C4-2B (cell line): ENCODE measurements at regions not wholly inside any gene's neighbourhood (a gene's known extent, or its start where the extent isn't known, plus 50 kb on each side); places are given as distances from the start of the nearest gene placed in this dataset.

Experiments
- ZFX ChIP-seq: fragments of 450-650 bp; IDR thresholded peaks from 2 replicates; pipeline ENCODE4 v1.6.1; 2017
- TF ChIP-seq, protein P1 (sequence below): fragments of 450-650 bp; conservative IDR thresholded peaks from 2 replicates; pipeline ENCODE4 v1.5.1; 2017; ENCODE audit warnings: mild to moderate bottlenecking

DNA sequence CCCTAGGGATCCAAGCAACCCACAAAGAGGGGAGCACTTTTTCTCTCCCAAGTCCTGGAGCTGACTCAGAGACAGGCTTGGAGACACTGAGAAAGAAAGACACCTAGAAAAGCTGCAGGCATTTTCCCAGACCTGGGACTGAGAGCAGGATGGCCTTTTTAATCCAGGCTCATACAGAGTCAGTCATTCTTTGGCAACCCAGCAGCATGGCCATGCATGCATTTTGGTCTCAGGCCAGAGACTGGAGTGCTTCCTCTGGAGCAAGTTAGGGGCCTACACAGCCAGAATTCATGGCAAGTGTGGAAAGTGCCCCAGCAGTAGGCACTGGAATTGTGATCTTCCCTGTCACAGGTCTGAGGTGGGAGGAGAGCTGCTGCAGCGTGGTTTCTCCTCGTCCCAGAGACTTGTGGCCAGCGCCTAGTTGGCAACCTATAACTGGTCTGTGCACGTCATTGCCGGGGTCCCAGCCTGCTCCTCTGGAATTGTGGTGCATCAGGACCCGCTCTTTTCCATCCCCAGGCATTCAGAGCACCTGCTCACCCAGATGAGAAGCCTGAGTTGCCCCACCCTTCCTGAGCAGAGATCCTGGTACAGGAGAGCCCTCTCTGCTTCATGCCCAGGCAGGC is 231.9 kb upstream of the RAB6C start:
- TF ChIP-seq, protein P1, sequence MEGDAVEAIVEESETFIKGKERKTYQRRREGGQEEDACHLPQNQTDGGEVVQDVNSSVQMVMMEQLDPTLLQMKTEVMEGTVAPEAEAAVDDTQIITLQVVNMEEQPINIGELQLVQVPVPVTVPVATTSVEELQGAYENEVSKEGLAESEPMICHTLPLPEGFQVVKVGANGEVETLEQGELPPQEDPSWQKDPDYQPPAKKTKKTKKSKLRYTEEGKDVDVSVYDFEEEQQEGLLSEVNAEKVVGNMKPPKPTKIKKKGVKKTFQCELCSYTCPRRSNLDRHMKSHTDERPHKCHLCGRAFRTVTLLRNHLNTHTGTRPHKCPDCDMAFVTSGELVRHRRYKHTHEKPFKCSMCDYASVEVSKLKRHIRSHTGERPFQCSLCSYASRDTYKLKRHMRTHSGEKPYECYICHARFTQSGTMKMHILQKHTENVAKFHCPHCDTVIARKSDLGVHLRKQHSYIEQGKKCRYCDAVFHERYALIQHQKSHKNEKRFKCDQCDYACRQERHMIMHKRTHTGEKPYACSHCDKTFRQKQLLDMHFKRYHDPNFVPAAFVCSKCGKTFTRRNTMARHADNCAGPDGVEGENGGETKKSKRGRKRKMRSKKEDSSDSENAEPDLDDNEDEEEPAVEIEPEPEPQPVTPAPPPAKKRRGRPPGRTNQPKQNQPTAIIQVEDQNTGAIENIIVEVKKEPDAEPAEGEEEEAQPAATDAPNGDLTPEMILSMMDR, result no peak
- no peak for TF ChIP-seq ZFX
